ENCODE measurements at regions not wholly inside any gene's neighbourhood (a gene's known extent, or its start where the extent isn't known, plus 50 kb on each side); places are given as distances from the start of the nearest gene placed in this dataset.

DNA sequence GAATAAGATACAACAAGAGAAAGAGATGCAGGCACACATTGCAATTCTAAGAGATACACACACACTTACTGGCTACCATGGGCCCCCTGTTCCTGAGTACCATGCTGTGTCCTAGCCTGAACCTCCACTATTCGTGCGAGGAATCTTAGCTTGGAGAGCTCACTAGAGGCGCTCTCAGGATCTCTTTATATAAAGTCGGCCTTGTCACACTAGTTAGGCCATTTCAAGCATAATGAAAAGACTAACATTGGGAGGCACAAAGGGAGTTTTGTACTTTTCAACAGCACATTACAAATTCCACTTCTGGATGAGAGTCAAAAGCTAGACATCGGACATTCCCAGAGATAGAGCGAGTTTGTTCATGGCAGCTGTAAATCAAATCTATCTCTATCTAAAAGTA is 365.2 kb downstream of the DSEL start:
- Mint-ChIP-seq H3K4me1 (no peaks in the 10 kb centered on the region), H3K4me3 (no peak overlapping the region), H3K9me3 (peaks cover 0 to 3% (median 0%) of the 10 kb centered on the region in 7 donors), H3K27me3 (ENCODE audit: low read depth in 3 of 3) (peaks cover 0 to 3% (median 0%) of the 10 kb centered on the region in 3 donors), H3K27ac (no peak overlapping the region), H3K36me3 (no peaks in the 10 kb centered on the region)
- Histone ChIP-seq H3K36me3 (replicated peaks in 1 of 2; ENCODE audit: control insufficient read depth in 1 of 2, insufficient read depth in 2 of 2, low read length in 2 of 2) (no peaks in the 10 kb centered on the region), H4K20me1 (ENCODE audit: insufficient read depth, low read length) (no peaks in the 10 kb centered on the region), H3K27me3 (ENCODE audit: control insufficient read depth in 2 of 2, insufficient read depth in 2 of 2, low read length in 2 of 2) (no peaks in the 10 kb centered on the region), H3K4me2 (replicated peaks; ENCODE audit: extremely low read depth, low read length, poor library complexity, severe bottlenecking) (no peak overlapping the region), H3K27ac (ENCODE audit: low read depth in 1 of 2, low read length in 2 of 2) (no peak overlapping the region), H3K9ac (ENCODE audit: insufficient read depth, low read length, poor library complexity, severe bottlenecking) (no peak overlapping the region), H3K9me3 (replicated peaks in 1 of 2; ENCODE audit: control insufficient read depth in 1 of 2, insufficient read depth in 1 of 2, low read length in 2 of 2) (no peaks in the 10 kb centered on the region), H2AFZ (ENCODE audit: insufficient read depth, low read depth, low read length, poor library complexity, severe bottlenecking) (no peak overlapping the region), H3K4me3 (replicated peaks in 1 of 3; ENCODE audit: low read depth in 2 of 3, low read length in 3 of 3) (no peak overlapping the region), H3K79me2 (ENCODE audit: insufficient read depth, low read length) (no peaks in the 10 kb centered on the region), H3K4me1 (ENCODE audit: control insufficient read depth in 1 of 2, insufficient read depth in 2 of 2, low read length in 2 of 2) (no peaks in the 10 kb centered on the region)
- intact Hi-C loops (cut with micrococcal nuclease): no loop called here
- WGBS (ENCODE audit: insufficient coverage): 100% methylated on average over 1 of the region's 6 CpGs
- TF ChIP-seq, protein P1, sequence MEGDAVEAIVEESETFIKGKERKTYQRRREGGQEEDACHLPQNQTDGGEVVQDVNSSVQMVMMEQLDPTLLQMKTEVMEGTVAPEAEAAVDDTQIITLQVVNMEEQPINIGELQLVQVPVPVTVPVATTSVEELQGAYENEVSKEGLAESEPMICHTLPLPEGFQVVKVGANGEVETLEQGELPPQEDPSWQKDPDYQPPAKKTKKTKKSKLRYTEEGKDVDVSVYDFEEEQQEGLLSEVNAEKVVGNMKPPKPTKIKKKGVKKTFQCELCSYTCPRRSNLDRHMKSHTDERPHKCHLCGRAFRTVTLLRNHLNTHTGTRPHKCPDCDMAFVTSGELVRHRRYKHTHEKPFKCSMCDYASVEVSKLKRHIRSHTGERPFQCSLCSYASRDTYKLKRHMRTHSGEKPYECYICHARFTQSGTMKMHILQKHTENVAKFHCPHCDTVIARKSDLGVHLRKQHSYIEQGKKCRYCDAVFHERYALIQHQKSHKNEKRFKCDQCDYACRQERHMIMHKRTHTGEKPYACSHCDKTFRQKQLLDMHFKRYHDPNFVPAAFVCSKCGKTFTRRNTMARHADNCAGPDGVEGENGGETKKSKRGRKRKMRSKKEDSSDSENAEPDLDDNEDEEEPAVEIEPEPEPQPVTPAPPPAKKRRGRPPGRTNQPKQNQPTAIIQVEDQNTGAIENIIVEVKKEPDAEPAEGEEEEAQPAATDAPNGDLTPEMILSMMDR (IDR thresholded peaks at IDR 0.05): no peak
- no peak for DNase-seq

DNA sequence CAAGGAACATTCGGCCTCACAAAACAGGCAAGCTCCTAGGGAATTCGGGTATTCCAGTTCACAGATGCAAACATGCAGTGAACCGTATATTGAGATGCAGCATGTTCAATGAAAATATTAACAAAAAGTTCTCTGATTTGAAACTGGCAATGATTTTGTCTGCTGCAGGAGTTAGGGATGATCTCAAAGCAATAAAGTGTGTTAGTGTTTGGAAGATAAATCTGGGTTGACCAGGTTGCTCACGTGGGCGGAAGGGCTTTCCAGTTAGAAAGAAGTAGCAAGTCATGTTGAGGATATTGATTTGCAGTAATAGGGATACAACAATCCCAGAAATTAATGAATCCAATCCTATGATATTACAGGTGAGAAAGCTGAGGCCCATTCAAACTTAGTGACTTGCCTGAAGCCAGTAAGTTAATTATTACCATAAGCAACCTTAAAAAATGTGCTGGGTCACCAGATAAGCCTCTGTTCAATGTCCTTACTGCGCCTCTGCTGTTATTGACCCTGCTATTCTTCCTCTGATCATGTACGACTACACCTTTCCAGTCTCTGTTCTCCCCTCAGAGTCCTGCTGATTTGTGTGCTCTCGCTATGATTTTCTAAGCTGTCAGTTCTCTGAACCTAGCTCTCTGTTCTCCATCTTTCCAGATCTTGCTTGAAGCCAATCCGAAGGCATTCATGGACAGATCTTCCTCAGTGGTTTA is 370.8 kb downstream of the DSEL start:
- no peaks in the 10 kb centered on the region for H3K4me1 ChIP-seq (ENCODE audit: control insufficient read depth in 1 of 2, insufficient read depth in 2 of 2, low read length in 2 of 2)
- 76% methylated on average over 5 of the region's 9 CpGs for WGBS (ENCODE audit: insufficient coverage)
- Mint-ChIP-seq H3K27ac (no peak overlapping the region), H3K27me3 (ENCODE audit: low read depth in 3 of 3) (peaks cover 0 to 3% (median 0%) of the 10 kb centered on the region in 3 donors), H3K36me3 (no peaks in the 10 kb centered on the region), H3K9me3 (peaks cover 0 to 4% (median 0%) of the 10 kb centered on the region in 7 donors), H3K4me1 (no peaks in the 10 kb centered on the region), H3K4me3 (no peak overlapping the region)
- H3K27ac ChIP-seq (ENCODE audit: low read depth in 1 of 2, low read length in 2 of 2): no peak overlapping the region
- no peak overlapping the region for H3K4me2 ChIP-seq (replicated peaks; ENCODE audit: extremely low read depth, low read length, poor library complexity, severe bottlenecking)
- H4K20me1 ChIP-seq (ENCODE audit: insufficient read depth, low read length): no peaks in the 10 kb centered on the region
- intact Hi-C loops (cut with micrococcal nuclease): no loop called here
- TF ChIP-seq, protein P1 (IDR thresholded peaks at IDR 0.05): no peak
- no peaks in the 10 kb centered on the region for H3K9me3 ChIP-seq (replicated peaks in 1 of 2; ENCODE audit: control insufficient read depth in 1 of 2, insufficient read depth in 1 of 2, low read length in 2 of 2)
- H2AFZ ChIP-seq (ENCODE audit: insufficient read depth, low read depth, low read length, poor library complexity, severe bottlenecking): no peak overlapping the region
- DNase-seq: no peak
- H3K4me3 ChIP-seq (replicated peaks in 1 of 3; ENCODE audit: low read depth in 2 of 3, low read length in 3 of 3): no peak overlapping the region
- H3K27me3 ChIP-seq (ENCODE audit: control insufficient read depth in 2 of 2, insufficient read depth in 2 of 2, low read length in 2 of 2): no peaks in the 10 kb centered on the region
- no peak overlapping the region for H3K9ac ChIP-seq (ENCODE audit: insufficient read depth, low read length, poor library complexity, severe bottlenecking)
- H3K79me2 ChIP-seq (ENCODE audit: insufficient read depth, low read length): no peaks in the 10 kb centered on the region
- no peaks in the 10 kb centered on the region for H3K36me3 ChIP-seq (replicated peaks in 1 of 2; ENCODE audit: control insufficient read depth in 1 of 2, insufficient read depth in 2 of 2, low read length in 2 of 2)
